Astrocyte (in vitro differentiated cells and primary cell): ENCODE measurements at regions not wholly inside any gene's neighbourhood (a gene's known extent, or its start where the extent isn't known, plus 50 kb on each side); places are given as distances from the start of the nearest gene placed in this dataset.

Experiments
- CTCF ChIP-seq: IDR thresholded peaks from 2 replicates; pipeline ENCODE4 v1.5.1; 2011; ENCODE audit warnings: low read depth, mild to moderate bottlenecking, inconsistent platforms, low read length, moderate library complexity; ENCODE audit not compliant: insufficient read depth
- EZH2 ChIP-seq: IDR thresholded peaks from 2 replicates; pipeline ENCODE4 v1.6.1; 2012; ENCODE audit warnings: mild to moderate bottlenecking, low read length, inconsistent platforms; ENCODE audit not compliant: insufficient read depth

GRCh38 chr16:72285728-72286127 is 113.8 kb upstream of the PMFBP1 start:
- TF ChIP-seq CTCF (no peak), EZH2 (no peak)
